Vagina (tissue), 2 donors: ENCODE measurements at regions not wholly inside any gene's neighbourhood (a gene's known extent, or its start where the extent isn't known, plus 50 kb on each side); places are given as distances from the start of the nearest gene placed in this dataset.

ENCODE experiments used
- DNase-seq, 2 donors: peaks; one replicate each; pipeline ENCODE4 v3.0.0-alpha.2; 2017; ENCODE audit errors: extremely low spot score in 2 of 2
- H3K27ac ChIP-seq: fragments of 200-600 bp; sonication (generic); one replicate; pipeline ENCODE4 v1.5.1; 2019
- H3K27me3 ChIP-seq: fragments of 200-600 bp; sonication (generic); one replicate; pipeline ENCODE4 v1.5.1; 2019
- H3K36me3 ChIP-seq, 2 donors: fragments of 200-600 bp; sonication (generic); one replicate each; pipeline ENCODE4 v1.5.1; 2017 to 2019
- H3K4me1 ChIP-seq: fragments of 200-600 bp; sonication (generic); one replicate; pipeline ENCODE4 v1.5.1; 2019
- H3K4me3 ChIP-seq, 2 donors: fragments of 200-600 bp; sonication (generic); 1 replicate in 1 of 2; 2 replicates in 1 of 2; pipeline ENCODE4 v1.5.1; 2016 to 2019
- H3K9me3 ChIP-seq: fragments of 200-600 bp; sonication (generic); one replicate; pipeline ENCODE4 v1.5.1; 2019
- CTCF ChIP-seq, 3 experiments: fragments of 450-650 bp in 2 of 3; fragments of 200-600 bp in 1 of 3; sonication (generic) in 1 of 3; IDR thresholded peaks; one replicate each; pipeline ENCODE4 v1.5.1; 2017 to 2019; ENCODE audit warnings: antibody characterized with exemption in 3 of 3, mild to moderate bottlenecking in 2 of 3, moderate library complexity in 2 of 3
- POLR2A ChIP-seq, 2 donors: fragments of 450-650 bp; IDR thresholded peaks; one replicate each; pipeline ENCODE4 v1.6.1; 2017; ENCODE audit warnings: antibody characterized with exemption in 2 of 2, mild to moderate bottlenecking in 2 of 2, moderate library complexity in 2 of 2
- POLR2AphosphoS5 ChIP-seq, 2 donors: sonication (generic); formaldehyde crosslinking; IDR thresholded peaks; one replicate each; pipeline ENCODE4 v1.9.0; 2017; ENCODE audit warnings: antibody characterized with exemption in 2 of 2, mild to moderate bottlenecking in 2 of 2, low read depth in 1 of 2; ENCODE audit not compliant: insufficient read depth in 1 of 2
- intact Hi-C: fragments of 100-400 bp; cut with DNase I; formaldehyde crosslinking; loops from one replicate; pipeline ENCODE4 v1.15.1; 2023

- no peak for DNase-seq
- Histone ChIP-seq H3K27me3 (no peaks in the 10 kb centered on the region), H3K36me3 (no peaks in the 10 kb centered on the region), H3K4me3 (no peak overlapping the region), H3K27ac (no peak overlapping the region), H3K4me1 (no peaks in the 10 kb centered on the region), H3K9me3 (no peaks in the 10 kb centered on the region)
- intact Hi-C loops, result no loop called here
- TF ChIP-seq CTCF (IDR thresholded peaks at IDR 0.05), result no peak
- no peak for TF ChIP-seq POLR2A (IDR thresholded peaks at IDR 0.05)
- TF ChIP-seq POLR2AphosphoS5 (IDR thresholded peaks at IDR 0.05; ENCODE audit: insufficient read depth in 1 of 2, low read depth in 1 of 2), result no peak
Measured at GRCh38 chr3:86708893-86709292, 282.1 kb downstream of the VGLL3 start.

DNA sequence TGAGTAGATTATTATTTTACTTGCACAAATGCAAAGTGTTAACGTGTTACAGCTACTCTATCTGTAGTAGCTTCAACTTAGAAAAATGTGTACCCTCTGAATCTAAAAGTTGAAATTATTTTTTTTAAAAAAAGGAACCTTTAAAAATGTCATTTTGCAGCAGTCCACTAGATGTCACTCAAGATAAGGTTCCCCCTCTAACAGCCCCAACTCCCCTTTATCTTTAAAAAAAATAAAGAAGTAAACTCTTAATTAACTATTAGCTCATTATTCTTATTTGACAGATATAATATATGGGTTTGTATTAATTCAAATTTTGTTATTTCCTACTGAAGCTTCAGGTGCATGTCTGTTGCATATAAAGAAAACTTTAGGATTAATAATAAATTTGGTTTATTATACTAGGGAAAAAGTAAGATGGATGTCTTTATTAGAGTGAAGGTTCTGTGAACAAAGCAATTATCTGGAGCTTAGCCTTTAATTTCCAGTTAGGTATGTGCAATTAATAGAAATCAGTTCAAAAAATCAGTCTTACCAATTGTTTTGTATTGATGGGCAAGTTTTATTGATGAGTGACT is 288.5 kb downstream of the VGLL3 start:
- no peak for DNase-seq
- Histone ChIP-seq H3K4me3 (no peak overlapping the region), H3K27ac (no peak overlapping the region), H3K9me3 (no peaks in the 10 kb centered on the region), H3K27me3 (no peaks in the 10 kb centered on the region), H3K36me3 (no peaks in the 10 kb centered on the region), H3K4me1 (no peaks in the 10 kb centered on the region)
- intact Hi-C loops, result no loop called here
- no peak for TF ChIP-seq POLR2A (IDR thresholded peaks at IDR 0.05)
- TF ChIP-seq CTCF (IDR thresholded peaks at IDR 0.05), result no peak
- no peak for TF ChIP-seq POLR2AphosphoS5 (IDR thresholded peaks at IDR 0.05; ENCODE audit: insufficient read depth in 1 of 2, low read depth in 1 of 2)

GRCh38 chr3:86695752-86696151 is 295.2 kb downstream of the VGLL3 start:
- TF ChIP-seq CTCF (IDR thresholded peaks at IDR 0.05), result no peak
- no peak for TF ChIP-seq POLR2AphosphoS5 (IDR thresholded peaks at IDR 0.05; ENCODE audit: insufficient read depth in 1 of 2, low read depth in 1 of 2)
- no peak for TF ChIP-seq POLR2A (IDR thresholded peaks at IDR 0.05)
- Histone ChIP-seq H3K4me1 (no peaks in the 10 kb centered on the region), H3K36me3 (no peaks in the 10 kb centered on the region), H3K27me3 (no peaks in the 10 kb centered on the region), H3K9me3 (no peaks in the 10 kb centered on the region), H3K27ac (no peak overlapping the region), H3K4me3 (no peak overlapping the region)
- no peak for DNase-seq
- intact Hi-C loops, result no loop called here

GRCh38 chr3:86673991-86674390 is 317.0 kb downstream of the VGLL3 start:
- Histone ChIP-seq H3K4me3 (no peak overlapping the region), H3K36me3 (no peaks in the 10 kb centered on the region), H3K27ac (no peak overlapping the region), H3K27me3 (no peaks in the 10 kb centered on the region), H3K9me3 (no peaks in the 10 kb centered on the region), H3K4me1 (no peaks in the 10 kb centered on the region)
- TF ChIP-seq CTCF (IDR thresholded peaks at IDR 0.05) (no peak), POLR2AphosphoS5 (IDR thresholded peaks at IDR 0.05; ENCODE audit: insufficient read depth in 1 of 2, low read depth in 1 of 2) (no peak), POLR2A (IDR thresholded peaks at IDR 0.05) (no peak)
- no peak for DNase-seq
- intact Hi-C loops, result no loop called here

- no peak for DNase-seq
- Histone ChIP-seq H3K27ac (no peak overlapping the region), H3K27me3 (no peaks in the 10 kb centered on the region), H3K9me3 (no peaks in the 10 kb centered on the region), H3K36me3 (no peaks in the 10 kb centered on the region), H3K4me3 (no peak overlapping the region), H3K4me1 (no peaks in the 10 kb centered on the region)
- intact Hi-C loops, result no loop called here
- no peak for TF ChIP-seq POLR2A (IDR thresholded peaks at IDR 0.05)
- TF ChIP-seq CTCF (IDR thresholded peaks at IDR 0.05), result no peak
- no peak for TF ChIP-seq POLR2AphosphoS5 (IDR thresholded peaks at IDR 0.05; ENCODE audit: insufficient read depth in 1 of 2, low read depth in 1 of 2)
Measured at GRCh38 chr3:86661817-86662216, 329.1 kb downstream of the VGLL3 start.
